ENCODE measurements at regions not wholly inside any gene's neighbourhood (a gene's known extent, or its start where the extent isn't known, plus 50 kb on each side); places are given as distances from the start of the nearest gene placed in this dataset.
"Not testable (repeated sequence)": the region's sequence is repeated elsewhere in the genome, so short reads cannot be mapped to it uniquely, and the experiment has no call there.

GRCh38 chr12:76189851-76190250, 105.4 kb upstream of the NAP1L1 start:
- H3K36me3 ChIP-seq (ENCODE audit: control insufficient read depth in 5 of 5, insufficient read depth in 5 of 5, low read length in 5 of 5) = no peaks in the 10 kb centered on the region

GRCh38 chr12:76187177-76187576, 102.7 kb upstream of the NAP1L1 start:
- Histone ChIP-seq H3K27me3 (ENCODE audit: control insufficient read depth in 5 of 5, insufficient read depth in 4 of 5, low read length in 5 of 5) (no peaks in the 10 kb centered on the region), H3K9ac (ENCODE audit: low read length in 5 of 5) (no peak overlapping the region), H3K4me3 (ENCODE audit: low read depth in 1 of 5, low read length in 5 of 5) (no peak overlapping the region), H3K9me3 (ENCODE audit: control insufficient read depth in 5 of 5, low read length in 5 of 5) (no peaks in the 10 kb centered on the region), H3K36me3 (ENCODE audit: control insufficient read depth in 5 of 5, insufficient read depth in 5 of 5, low read length in 5 of 5) (no peaks in the 10 kb centered on the region), H3K4me1 (ENCODE audit: control insufficient read depth in 5 of 5, insufficient read depth in 5 of 5, low read length in 5 of 5) (peaks cover 0 to 8% (median 2%) of the 10 kb centered on the region in 5 donors), H3K27ac (ENCODE audit: low read depth, low read length) (no peak overlapping the region)

More at GRCh38 chr12:76189851-76190250, 105.4 kb upstream of the NAP1L1 start:
- H3K9me3 ChIP-seq (ENCODE audit: control insufficient read depth in 5 of 5, low read length in 5 of 5) = no peaks in the 10 kb centered on the region
- H3K4me3 ChIP-seq (ENCODE audit: low read depth in 1 of 5, low read length in 5 of 5) = no peak overlapping the region
- H3K9ac ChIP-seq (ENCODE audit: low read length in 5 of 5) = no peak overlapping the region
- no peaks in the 10 kb centered on the region for H3K4me1 ChIP-seq (ENCODE audit: control insufficient read depth in 5 of 5, insufficient read depth in 5 of 5, low read length in 5 of 5)
- H3K27ac ChIP-seq (ENCODE audit: low read depth, low read length) = no peak overlapping the region
- no peaks in the 10 kb centered on the region for H3K27me3 ChIP-seq (ENCODE audit: control insufficient read depth in 5 of 5, insufficient read depth in 4 of 5, low read length in 5 of 5)

- Histone ChIP-seq H3K9me3 (ENCODE audit: control insufficient read depth in 5 of 5, low read length in 5 of 5) (no peaks in the 10 kb centered on the region), H3K4me3 (ENCODE audit: low read depth in 1 of 5, low read length in 5 of 5) (no peak overlapping the region), H3K36me3 (ENCODE audit: control insufficient read depth in 5 of 5, insufficient read depth in 5 of 5, low read length in 5 of 5) (no peaks in the 10 kb centered on the region), H3K4me1 (ENCODE audit: control insufficient read depth in 5 of 5, insufficient read depth in 5 of 5, low read length in 5 of 5) (peaks cover 0 to 8% (median 2%) of the 10 kb centered on the region in 5 donors), H3K27me3 (ENCODE audit: control insufficient read depth in 5 of 5, insufficient read depth in 4 of 5, low read length in 5 of 5) (no peaks in the 10 kb centered on the region), H3K9ac (ENCODE audit: low read length in 5 of 5) (no peak overlapping the region), H3K27ac (ENCODE audit: low read depth, low read length) (no peak overlapping the region)
Observed at GRCh38 chr12:76186131-76186906, 101.8 kb upstream of the NAP1L1 start.

GRCh38 chr12:76183459-76184186, 99.1 kb upstream of the NAP1L1 start:
- no peak overlapping the region for H3K4me3 ChIP-seq (ENCODE audit: low read depth in 1 of 5, low read length in 5 of 5)
- H3K4me1 ChIP-seq (ENCODE audit: control insufficient read depth in 5 of 5, insufficient read depth in 5 of 5, low read length in 5 of 5) = peaks cover 0 to 8% (median 2%) of the 10 kb centered on the region in 5 donors
- no peaks in the 10 kb centered on the region for H3K36me3 ChIP-seq (ENCODE audit: control insufficient read depth in 5 of 5, insufficient read depth in 5 of 5, low read length in 5 of 5)
- H3K9me3 ChIP-seq (ENCODE audit: control insufficient read depth in 5 of 5, low read length in 5 of 5) = no peaks in the 10 kb centered on the region
- no peak overlapping the region for H3K27ac ChIP-seq (ENCODE audit: low read depth, low read length)
- H3K9ac ChIP-seq (ENCODE audit: low read length in 5 of 5) = no peak overlapping the region
- no peaks in the 10 kb centered on the region for H3K27me3 ChIP-seq (ENCODE audit: control insufficient read depth in 5 of 5, insufficient read depth in 4 of 5, low read length in 5 of 5)

- H3K27ac ChIP-seq (ENCODE audit: low read depth, low read length) = no peak overlapping the region
- H3K36me3 ChIP-seq (ENCODE audit: control insufficient read depth in 5 of 5, insufficient read depth in 5 of 5, low read length in 5 of 5) = no peaks in the 10 kb centered on the region
- H3K9ac ChIP-seq (ENCODE audit: low read length in 5 of 5) = no peak overlapping the region
- H3K9me3 ChIP-seq (ENCODE audit: control insufficient read depth in 5 of 5, low read length in 5 of 5) = no peaks in the 10 kb centered on the region
- H3K4me3 ChIP-seq (ENCODE audit: low read depth in 1 of 5, low read length in 5 of 5) = no peak overlapping the region
- no peaks in the 10 kb centered on the region for H3K27me3 ChIP-seq (ENCODE audit: control insufficient read depth in 5 of 5, insufficient read depth in 4 of 5, low read length in 5 of 5)
- H3K4me1 ChIP-seq (ENCODE audit: control insufficient read depth in 5 of 5, insufficient read depth in 5 of 5, low read length in 5 of 5) = peaks cover 0 to 8% (median 2%) of the 10 kb centered on the region in 5 donors
Observed at GRCh38 chr12:76180401-76181277, 96.2 kb upstream of the NAP1L1 start.

- Histone ChIP-seq H3K9ac (ENCODE audit: low read length in 5 of 5) (no peak overlapping the region), H3K4me3 (ENCODE audit: low read depth in 1 of 5, low read length in 5 of 5) (no peak overlapping the region), H3K9me3 (ENCODE audit: control insufficient read depth in 5 of 5, low read length in 5 of 5) (no peaks in the 10 kb centered on the region), H3K4me1 (ENCODE audit: control insufficient read depth in 5 of 5, insufficient read depth in 5 of 5, low read length in 5 of 5) (peaks cover 0 to 4% (median under 1%) of the 10 kb centered on the region in 5 donors), H3K27me3 (ENCODE audit: control insufficient read depth in 5 of 5, insufficient read depth in 4 of 5, low read length in 5 of 5) (no peaks in the 10 kb centered on the region), H3K36me3 (ENCODE audit: control insufficient read depth in 5 of 5, insufficient read depth in 5 of 5, low read length in 5 of 5) (no peaks in the 10 kb centered on the region), H3K27ac (ENCODE audit: low read depth, low read length) (no peak overlapping the region)
Observed at GRCh38 chr12:76178452-76178851, 94.0 kb upstream of the NAP1L1 start.

GRCh38 chr12:76177821-76178220, 93.3 kb upstream of the NAP1L1 start:
- no peaks in the 10 kb centered on the region for H3K4me1 ChIP-seq (ENCODE audit: control insufficient read depth in 5 of 5, insufficient read depth in 5 of 5, low read length in 5 of 5)
- H3K36me3 ChIP-seq (ENCODE audit: control insufficient read depth in 5 of 5, insufficient read depth in 5 of 5, low read length in 5 of 5) = no peaks in the 10 kb centered on the region
- no peaks in the 10 kb centered on the region for H3K9me3 ChIP-seq (ENCODE audit: control insufficient read depth in 5 of 5, low read length in 5 of 5)
- H3K4me3 ChIP-seq (ENCODE audit: low read depth in 1 of 5, low read length in 5 of 5) = no peak overlapping the region
- no peak overlapping the region for H3K9ac ChIP-seq (ENCODE audit: low read length in 5 of 5)
- H3K27me3 ChIP-seq (ENCODE audit: control insufficient read depth in 5 of 5, insufficient read depth in 4 of 5, low read length in 5 of 5) = no peaks in the 10 kb centered on the region
- H3K27ac ChIP-seq (ENCODE audit: low read depth, low read length) = no peak overlapping the region

GRCh38 chr12:76176940-76177339, 92.5 kb upstream of the NAP1L1 start:
- Histone ChIP-seq H3K4me3 (ENCODE audit: low read depth in 1 of 5, low read length in 5 of 5) (no peak overlapping the region), H3K27ac (ENCODE audit: low read depth, low read length) (no peak overlapping the region), H3K9ac (ENCODE audit: low read length in 5 of 5) (no peak overlapping the region), H3K27me3 (ENCODE audit: control insufficient read depth in 5 of 5, insufficient read depth in 4 of 5, low read length in 5 of 5) (no peaks in the 10 kb centered on the region), H3K9me3 (ENCODE audit: control insufficient read depth in 5 of 5, low read length in 5 of 5) (no peaks in the 10 kb centered on the region), H3K36me3 (ENCODE audit: control insufficient read depth in 5 of 5, insufficient read depth in 5 of 5, low read length in 5 of 5) (no peaks in the 10 kb centered on the region), H3K4me1 (ENCODE audit: control insufficient read depth in 5 of 5, insufficient read depth in 5 of 5, low read length in 5 of 5) (no peaks in the 10 kb centered on the region)

GRCh38 chr12:76175946-76176345, 91.5 kb upstream of the NAP1L1 start:
- H3K4me1 ChIP-seq (ENCODE audit: control insufficient read depth in 5 of 5, insufficient read depth in 5 of 5, low read length in 5 of 5); H3K27me3 ChIP-seq (ENCODE audit: control insufficient read depth in 5 of 5, insufficient read depth in 4 of 5, low read length in 5 of 5); H3K9ac ChIP-seq (ENCODE audit: low read length in 5 of 5); H3K27ac ChIP-seq (ENCODE audit: low read depth, low read length); H3K4me3 ChIP-seq (ENCODE audit: low read depth in 1 of 5, low read length in 5 of 5); H3K9me3 ChIP-seq (ENCODE audit: control insufficient read depth in 5 of 5, low read length in 5 of 5); H3K36me3 ChIP-seq (ENCODE audit: control insufficient read depth in 5 of 5, insufficient read depth in 5 of 5, low read length in 5 of 5): not testable (repeated sequence)

GRCh38 chr12:76173756-76174155, 89.3 kb upstream of the NAP1L1 start:
- Histone ChIP-seq H3K27me3 (ENCODE audit: control insufficient read depth in 5 of 5, insufficient read depth in 4 of 5, low read length in 5 of 5) (no peaks in the 10 kb centered on the region), H3K9me3 (ENCODE audit: control insufficient read depth in 5 of 5, low read length in 5 of 5) (no peaks in the 10 kb centered on the region), H3K36me3 (ENCODE audit: control insufficient read depth in 5 of 5, insufficient read depth in 5 of 5, low read length in 5 of 5) (no peaks in the 10 kb centered on the region), H3K9ac (ENCODE audit: low read length in 5 of 5) (no peak overlapping the region), H3K4me3 (ENCODE audit: low read depth in 1 of 5, low read length in 5 of 5) (no peak overlapping the region), H3K27ac (ENCODE audit: low read depth, low read length) (no peak overlapping the region), H3K4me1 (ENCODE audit: control insufficient read depth in 5 of 5, insufficient read depth in 5 of 5, low read length in 5 of 5) (no peaks in the 10 kb centered on the region)
